Lung (tissue), 11 donors: ENCODE measurements at regions not wholly inside any gene's neighbourhood (a gene's known extent, or its start where the extent isn't known, plus 50 kb on each side); places are given as distances from the start of the nearest gene placed in this dataset.

ENCODE experiments used
- ATAC-seq: fragments of 200-7000 bp; cut with Tn5 transposase; one replicate; pipeline ENCODE4 v1.9.1; 2020; ENCODE audit warnings: moderate number of reproducible peaks; ENCODE audit not compliant: insufficient read depth, low FRiP score
- DNase-seq, 3 donors: peaks; one replicate each; pipeline ENCODE4 v3.0.0-alpha.2; 2013 to 2017
- H3K27ac ChIP-seq, 2 donors: one replicate each; pipeline ENCODE4 v1.5.1; 2013; ENCODE audit warnings: mild to moderate bottlenecking in 2 of 2, moderate library complexity in 2 of 2, control low read depth in 1 of 2, inconsistent platforms in 1 of 2, low read depth in 1 of 2, low read length in 1 of 2
- H3K27me3 ChIP-seq, 3 donors: one replicate each; pipeline ENCODE4 v1.5.1; 2013; ENCODE audit warnings: low read length in 2 of 3; ENCODE audit not compliant: control insufficient read depth in 3 of 3, insufficient read depth in 3 of 3
- H3K36me3 ChIP-seq, 4 donors: one replicate each; pipeline ENCODE4 v1.5.1; 2013; ENCODE audit warnings: low read length in 4 of 4, mild to moderate bottlenecking in 1 of 4, moderate library complexity in 1 of 4; ENCODE audit not compliant: control insufficient read depth in 4 of 4, insufficient read depth in 4 of 4
- H3K4me1 ChIP-seq, 5 donors: one replicate each; pipeline ENCODE4 v1.5.1; 2013; ENCODE audit warnings: low read length in 5 of 5, mild to moderate bottlenecking in 2 of 5, moderate library complexity in 1 of 5; ENCODE audit not compliant: control insufficient read depth in 5 of 5, insufficient read depth in 5 of 5
- H3K4me3 ChIP-seq: one replicate; pipeline ENCODE4 v1.5.1; 2013; ENCODE audit warnings: mild to moderate bottlenecking, control low read depth, moderate library complexity
- H3K9ac ChIP-seq, 2 donors: one replicate each; pipeline ENCODE4 v1.5.1; 2013; ENCODE audit warnings: low read length in 2 of 2, control low read depth in 1 of 2; ENCODE audit not compliant: insufficient read depth in 1 of 2
- H3K9me3 ChIP-seq, 4 donors: one replicate each; pipeline ENCODE4 v1.5.1; 2013; ENCODE audit warnings: low read length in 3 of 4, mild to moderate bottlenecking in 1 of 4, moderate library complexity in 1 of 4; ENCODE audit not compliant: control insufficient read depth in 4 of 4, insufficient read depth in 3 of 4
- CTCF ChIP-seq: IDR thresholded peaks from 2 replicates; pipeline ENCODE4 v1.5.1; 2012; ENCODE audit warnings: mild to moderate bottlenecking; ENCODE audit errors: control extremely low read depth, extremely low read depth
- WGBS, 2 donors: extraction: QIAGEN DNeasy Blood & Tissue Kit; methylation state at CpG; one replicate each; pipeline ENCODE4 v1.1.7; 2013; 5-methylcytosine and 5-hydroxymethylcytosine counted together
- donor health status: control.
- donor health status: control.
- donor health status: Bipolar disorder and iron deficiency.
- donor health status: healthy.
- donor health status: DM: yes; HTN: yes; CAD: no.

DNA sequence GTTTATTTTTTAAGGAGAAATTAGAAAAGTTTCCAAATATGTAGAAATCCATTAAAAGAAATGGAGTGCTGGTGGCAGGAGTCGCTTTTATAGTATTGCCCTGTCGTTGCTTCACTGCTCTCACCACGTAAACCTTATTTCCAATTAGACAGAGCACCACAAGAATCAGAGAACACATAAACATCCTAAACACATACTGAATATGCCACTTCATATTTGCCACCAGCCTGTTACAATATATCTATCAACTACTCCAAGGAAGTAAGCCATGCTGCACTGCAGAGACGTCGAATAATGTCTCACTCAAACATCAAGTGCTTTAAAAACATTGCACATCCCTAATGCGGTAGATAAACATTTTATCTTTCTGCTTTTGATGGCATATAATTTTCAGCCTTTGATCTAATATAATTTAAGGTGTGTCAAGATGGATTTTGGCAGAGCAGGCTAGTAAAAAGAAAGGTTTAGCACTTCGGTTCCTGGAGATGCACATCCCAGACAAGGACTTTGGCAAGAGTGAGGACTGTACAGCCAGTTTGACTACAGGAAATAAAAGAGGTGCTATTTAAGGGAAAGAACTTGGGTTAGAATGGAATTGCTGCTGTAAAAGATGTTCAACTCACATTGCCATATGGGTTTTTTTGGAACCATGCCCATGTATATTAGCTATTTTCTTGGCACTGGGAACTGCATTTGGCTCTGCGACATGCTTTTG is 932.3 kb downstream of the EFNB2 start:
- Histone ChIP-seq H3K9me3 (no peaks in the 10 kb centered on the region), H3K4me1 (peaks cover 0 to 18% (median 0%) of the 10 kb centered on the region in 5 donors), H3K4me3 (no peak overlapping the region), H3K27me3 (no peaks in the 10 kb centered on the region), H3K36me3 (no peaks in the 10 kb centered on the region), H3K9ac (no peak overlapping the region), H3K27ac (no peak overlapping the region)
- DNase-seq = peak; percentile 24 to 71 (median 57)
- no peak for TF ChIP-seq CTCF
- no peak for ATAC-seq
- WGBS, 2 donors = 73 to 83% methylated on average over 8 of the region's 8 CpGs

DNA sequence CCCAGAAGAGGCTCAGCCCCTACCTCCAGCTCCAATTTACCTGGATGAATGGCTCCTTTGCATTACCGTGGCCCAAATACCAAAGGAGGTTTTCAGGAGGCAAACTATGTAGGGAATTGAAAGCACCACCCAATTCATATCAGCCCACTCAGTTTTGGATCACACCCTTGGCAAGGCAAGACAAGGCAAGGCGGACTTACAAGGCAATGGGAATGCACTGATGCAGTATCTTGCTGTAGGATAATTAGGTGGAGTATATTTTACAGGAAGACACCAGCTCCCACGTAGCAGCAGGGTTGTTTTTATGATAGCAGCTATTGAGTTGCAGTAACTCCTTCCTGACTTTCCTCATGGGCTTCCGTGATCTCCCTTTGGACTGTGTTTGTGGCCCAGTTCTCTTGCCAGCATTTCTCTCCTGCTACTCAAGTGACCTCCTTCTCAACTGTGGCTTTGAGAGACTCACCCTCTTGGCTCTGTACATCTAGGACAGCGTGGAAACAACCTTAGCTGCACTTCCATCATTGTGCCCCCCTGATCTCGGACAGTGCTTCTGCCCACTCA is 935.9 kb downstream of the EFNB2 start:
- Histone ChIP-seq H3K36me3 (no peaks in the 10 kb centered on the region), H3K4me1 (peaks cover 0 to 9% (median 0%) of the 10 kb centered on the region in 5 donors), H3K9me3 (no peaks in the 10 kb centered on the region), H3K27ac (no peak overlapping the region), H3K27me3 (no peaks in the 10 kb centered on the region), H3K4me3 (no peak overlapping the region), H3K9ac (no peak overlapping the region)
- no peak for DNase-seq
- 82 to 84% methylated on average over 6 of the region's 6 CpGs for WGBS, 2 donors
- peak; percentile 29 for ATAC-seq
- no peak for TF ChIP-seq CTCF

- no peaks in the 10 kb centered on the region for H3K27me3 ChIP-seq
- H3K4me3 ChIP-seq = no peak overlapping the region
- peaks cover 0 to 8% (median 0%) of the 10 kb centered on the region in 5 donors for H3K4me1 ChIP-seq
- 81 to 83% methylated on average over 2 of the region's 2 CpGs for WGBS, 2 donors
- DNase-seq (peak in 2 of 3 donors; percentile 20 to 24), ATAC-seq (peak; percentile 54)
- H3K27ac ChIP-seq = no peak overlapping the region
- H3K9me3 ChIP-seq = no peaks in the 10 kb centered on the region
- TF ChIP-seq CTCF = no peak
- H3K9ac ChIP-seq = no peak overlapping the region
- H3K36me3 ChIP-seq = no peaks in the 10 kb centered on the region
These were observed 936.9 kb downstream of the EFNB2 start for GRCh38 chr13:105598529-105598928.
